ENCODE measurements at regions not wholly inside any gene's neighbourhood (a gene's known extent, or its start where the extent isn't known, plus 50 kb on each side); places are given as distances from the start of the nearest gene placed in this dataset.

GRCh38 chr13:73201626-73202025 lies 142.8 kb downstream of the KLF5 start:
- no peak for TF ChIP-seq CTCF (conservative IDR thresholded peaks at IDR 0.05; ENCODE audit: low read length)
- TF ChIP-seq EZH2phosphoT487 (IDR thresholded peaks at IDR 0.05; ENCODE audit: borderline replicate concordance, low read depth, low read length), result no peak
